Nucleus accumbens (tissue), 56 donors: ENCODE measurements at regions not wholly inside any gene's neighbourhood (a gene's known extent, or its start where the extent isn't known, plus 50 kb on each side); places are given as distances from the start of the nearest gene placed in this dataset.

Experiments used
- DNase-seq, 56 donors: peaks; one replicate each; lab custom pipeline; 2025; lab: John Stamatoyannopoulos, UW

DNA sequence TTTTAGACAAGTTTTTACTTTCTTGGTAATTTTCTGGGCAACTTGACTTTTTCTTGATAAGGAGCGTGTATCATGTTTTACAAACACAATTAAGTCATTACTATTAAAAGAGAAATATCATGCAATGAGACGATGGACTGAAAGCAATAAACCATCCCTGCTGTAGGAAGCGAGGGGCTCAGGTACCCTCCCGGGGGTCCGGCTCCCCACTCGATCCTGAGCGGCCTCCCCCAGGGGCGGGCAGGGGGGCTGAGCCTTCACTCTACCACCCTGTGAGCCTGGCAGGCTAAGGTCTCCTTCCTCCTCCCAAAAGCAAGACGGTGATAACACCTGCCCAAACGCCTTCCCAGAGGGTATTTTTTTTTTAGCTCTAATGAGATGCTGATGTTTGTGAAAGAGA is 51.8 kb upstream of the ADGRA1 start:
- DNase-seq = no peak

- DNase-seq = no peak
These were observed 53.0 kb upstream of the ADGRA1 start for GRCh38 chr10:133034762-133035161.

- DNase-seq = no peak
These were observed 53.6 kb upstream of the ADGRA1 start for GRCh38 chr10:133034092-133034491.

DNA sequence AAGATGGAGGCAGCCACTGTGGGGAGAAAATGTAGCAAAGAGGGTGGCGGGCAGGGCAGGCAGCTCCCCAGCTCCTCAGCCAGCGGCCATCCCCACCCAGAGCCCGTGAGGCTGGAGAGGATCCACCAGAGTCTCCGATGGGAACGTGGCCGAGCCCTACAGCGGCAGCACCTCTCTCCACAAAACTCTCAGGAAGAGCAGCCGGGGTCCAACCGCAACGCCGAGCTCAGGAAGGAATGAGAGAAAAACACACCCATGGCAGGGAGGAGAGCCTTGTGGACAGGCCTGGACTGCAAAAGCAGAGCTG is 54.0 kb upstream of the ADGRA1 start:
- DNase-seq = no peak

- DNase-seq = no peak
These were observed 54.6 kb upstream of the ADGRA1 start for GRCh38 chr10:133032976-133033741.

GRCh38 chr10:133032231-133032630 is 55.5 kb upstream of the ADGRA1 start:
- no peak for DNase-seq

GRCh38 chr10:133031541-133032125 is 56.1 kb upstream of the ADGRA1 start:
- DNase-seq = no peak

DNA sequence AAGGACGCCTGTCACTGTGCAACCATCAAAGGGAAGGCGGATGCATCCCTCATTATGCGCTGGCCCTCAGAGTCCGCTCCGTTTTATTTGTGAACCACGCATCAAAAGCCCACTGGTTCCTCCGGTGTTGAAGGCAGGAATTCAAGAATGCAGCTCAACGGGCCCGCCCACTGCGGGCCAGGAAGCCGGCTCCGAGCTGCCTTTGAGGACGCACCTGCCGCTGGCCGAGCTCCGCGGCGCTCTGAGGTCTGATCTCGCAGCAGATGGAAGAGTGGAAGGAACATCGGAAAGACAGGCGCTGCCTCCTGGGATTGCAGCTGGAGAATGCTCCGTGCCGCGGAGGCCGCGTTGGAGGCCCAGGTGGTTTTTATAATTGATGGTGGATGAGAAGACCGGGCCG is 56.9 kb upstream of the ADGRA1 start:
- DNase-seq = no peak

DNA sequence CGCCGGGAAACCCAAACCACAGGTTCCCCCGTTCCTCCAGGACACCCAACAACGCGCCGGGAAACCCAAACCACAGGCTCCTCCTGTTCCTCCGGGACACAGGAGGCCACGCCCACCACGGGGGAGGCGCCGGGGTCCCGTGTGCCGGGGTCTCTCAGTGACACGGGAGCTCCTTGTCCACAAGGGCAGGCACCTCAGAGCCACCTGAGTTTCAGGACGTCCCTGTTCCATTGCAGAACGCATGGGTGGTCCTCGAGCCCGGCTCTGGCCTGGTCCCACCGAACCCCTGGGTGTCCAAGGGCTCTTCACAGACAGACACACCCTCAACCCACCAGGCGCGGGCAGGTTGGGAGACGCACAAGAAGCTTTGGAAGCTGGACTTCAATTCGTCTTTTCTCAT is 57.6 kb upstream of the ADGRA1 start:
- no peak for DNase-seq

DNA sequence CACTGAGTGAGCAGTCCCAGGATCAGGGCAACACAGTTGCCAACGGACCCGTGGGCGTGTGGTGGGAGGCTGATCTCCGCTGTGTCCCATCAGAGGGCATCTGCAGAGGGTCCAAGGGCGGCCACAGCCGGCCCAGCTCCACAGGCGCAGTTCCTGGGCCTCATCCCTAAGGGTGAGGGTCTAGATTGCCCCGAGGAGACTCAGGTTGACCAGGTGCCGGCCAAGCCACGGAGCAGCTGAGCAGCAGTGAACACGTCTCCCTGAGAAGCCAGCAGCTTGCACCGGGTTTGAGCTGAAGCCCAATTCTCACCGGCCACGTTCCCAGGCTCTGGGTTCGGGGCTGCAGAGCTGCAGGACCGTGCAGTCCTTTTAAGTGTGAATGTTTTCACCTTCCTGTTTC is 58.8 kb upstream of the ADGRA1 start:
- no peak for DNase-seq

DNA sequence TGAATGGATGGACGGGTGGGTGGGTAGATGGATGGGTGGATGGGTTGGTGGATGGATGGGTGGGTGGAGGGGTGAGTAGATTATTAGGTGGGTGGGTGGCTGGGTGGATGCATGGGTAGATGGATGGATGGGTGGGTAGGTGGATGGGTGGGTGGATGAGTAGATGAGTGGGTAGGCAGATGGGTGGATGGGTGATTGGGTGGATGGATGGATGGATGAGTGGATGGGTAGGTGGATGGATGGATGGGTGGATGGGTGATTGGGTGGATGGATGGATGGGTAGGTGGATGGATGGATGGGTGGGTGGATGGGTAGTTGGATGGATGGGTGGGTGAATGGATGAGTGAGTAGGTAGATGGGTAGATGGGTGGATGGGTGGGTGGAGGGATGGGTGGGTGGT is 59.6 kb upstream of the ADGRA1 start:
- DNase-seq = no peak

- DNase-seq = no peak
These were observed 60.2 kb upstream of the ADGRA1 start for GRCh38 chr10:133027482-133027881.

DNA sequence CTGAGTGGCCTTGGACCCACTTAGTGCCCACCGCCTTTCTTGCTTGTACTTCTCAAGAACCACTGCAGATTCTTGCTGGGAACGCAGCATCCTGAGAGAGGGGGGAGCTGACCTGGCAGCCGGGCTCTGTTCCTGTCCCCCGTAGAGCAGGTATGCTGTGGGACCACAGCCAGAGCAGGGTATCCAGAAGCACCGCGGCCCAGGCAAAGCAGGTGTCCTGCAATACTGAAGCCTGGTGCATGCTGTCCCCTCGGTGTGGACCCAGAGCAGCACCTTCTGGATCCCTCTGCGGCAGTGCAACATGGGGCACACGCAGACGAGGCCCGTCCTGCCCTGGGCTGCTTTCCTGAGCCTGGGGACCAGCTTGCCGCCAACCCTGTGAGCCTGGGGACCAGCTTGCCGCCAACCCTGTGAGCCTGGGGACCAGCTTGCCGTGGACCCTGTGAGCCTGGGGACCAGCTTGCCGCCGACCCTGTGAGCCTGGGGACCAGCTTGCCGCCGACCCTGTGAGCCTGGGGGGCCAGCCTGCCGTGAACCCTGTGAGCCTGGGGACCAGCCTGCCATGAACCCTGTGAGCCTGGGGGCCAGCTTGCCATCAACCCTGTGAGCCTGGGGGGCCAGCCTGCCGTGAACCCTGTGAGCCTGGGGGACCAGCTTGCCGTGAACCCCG is 60.9 kb upstream of the ADGRA1 start:
- no peak for DNase-seq

- no peak for DNase-seq
These were observed 61.6 kb upstream of the ADGRA1 start for GRCh38 chr10:133026171-133026570.

DNA sequence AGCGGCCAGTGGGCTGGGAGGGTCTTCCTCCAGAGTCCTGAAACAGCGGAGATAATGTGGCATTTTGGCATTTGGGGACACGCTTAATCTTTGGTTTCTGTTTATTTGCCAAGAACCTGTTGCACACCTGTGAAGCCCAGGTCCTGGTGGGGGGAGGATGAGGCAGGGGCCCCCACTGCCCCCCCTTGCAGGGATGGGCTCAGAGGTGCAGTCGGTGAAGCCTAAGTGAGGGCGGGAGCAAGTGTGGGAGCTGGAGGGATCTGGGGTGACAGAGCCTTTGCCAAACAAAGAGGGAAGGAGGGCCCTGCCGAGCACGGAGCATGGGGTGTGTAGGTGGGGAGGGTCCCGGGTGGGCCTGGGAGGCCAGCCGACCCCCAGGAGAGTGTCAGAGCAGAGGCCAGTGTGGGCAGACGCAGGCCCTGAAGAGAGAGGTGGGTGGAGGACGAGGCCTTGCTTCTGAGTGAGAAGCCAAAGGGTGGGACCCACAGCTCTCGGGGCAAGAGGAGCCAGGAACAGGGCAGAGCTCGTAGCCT is 62.1 kb upstream of the ADGRA1 start:
- no peak for DNase-seq

GRCh38 chr10:133024704-133025557 is 62.8 kb upstream of the ADGRA1 start:
- no peak for DNase-seq

DNA sequence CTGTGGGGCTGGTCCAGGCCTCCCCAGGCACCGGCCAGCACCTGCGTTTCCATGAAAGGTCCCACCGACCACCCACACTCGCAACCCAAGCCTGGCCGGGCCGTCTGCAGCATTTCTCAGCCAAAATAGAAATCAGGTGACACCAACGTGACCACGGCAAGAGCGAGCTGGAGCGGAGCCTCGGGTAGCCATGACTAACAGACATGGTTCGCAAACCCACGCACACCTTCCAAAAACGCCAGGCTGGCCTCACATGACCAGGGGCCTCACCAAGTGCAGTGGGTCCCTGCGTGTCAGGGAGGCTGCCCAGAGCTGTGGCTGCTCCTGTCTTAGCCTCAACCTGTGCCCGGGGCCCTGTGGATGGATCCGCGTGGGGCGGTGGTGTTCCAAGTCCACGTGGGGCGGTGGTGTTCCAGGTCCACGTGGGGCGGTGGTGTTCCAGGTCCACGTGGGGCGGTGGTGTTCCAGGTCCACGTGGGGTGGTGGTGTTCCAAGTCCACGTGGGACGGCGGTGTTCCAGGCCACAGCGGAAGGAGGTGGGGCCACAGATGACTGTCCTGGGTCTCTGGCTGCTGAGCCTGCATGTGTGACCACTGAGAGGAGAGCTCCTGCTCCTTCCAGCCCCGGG is 64.4 kb upstream of the ADGRA1 start:
- no peak for DNase-seq

DNA sequence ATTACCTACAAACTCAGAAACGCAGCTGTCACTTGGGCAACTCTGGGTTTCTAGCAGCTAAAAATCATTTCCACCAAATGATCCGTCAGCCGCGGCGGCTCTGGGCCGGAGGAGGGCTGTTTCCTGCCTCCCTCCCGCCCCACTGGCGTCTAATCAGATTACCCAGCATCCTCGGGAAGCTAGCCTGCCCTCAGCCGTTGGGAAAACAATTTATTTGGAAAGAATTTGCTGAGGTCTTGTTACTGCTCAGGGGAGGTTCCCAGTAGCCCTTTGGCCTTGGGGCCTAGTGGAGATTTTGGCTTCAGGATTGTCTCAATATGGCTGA is 65.0 kb upstream of the ADGRA1 start:
- DNase-seq = no peak

DNA sequence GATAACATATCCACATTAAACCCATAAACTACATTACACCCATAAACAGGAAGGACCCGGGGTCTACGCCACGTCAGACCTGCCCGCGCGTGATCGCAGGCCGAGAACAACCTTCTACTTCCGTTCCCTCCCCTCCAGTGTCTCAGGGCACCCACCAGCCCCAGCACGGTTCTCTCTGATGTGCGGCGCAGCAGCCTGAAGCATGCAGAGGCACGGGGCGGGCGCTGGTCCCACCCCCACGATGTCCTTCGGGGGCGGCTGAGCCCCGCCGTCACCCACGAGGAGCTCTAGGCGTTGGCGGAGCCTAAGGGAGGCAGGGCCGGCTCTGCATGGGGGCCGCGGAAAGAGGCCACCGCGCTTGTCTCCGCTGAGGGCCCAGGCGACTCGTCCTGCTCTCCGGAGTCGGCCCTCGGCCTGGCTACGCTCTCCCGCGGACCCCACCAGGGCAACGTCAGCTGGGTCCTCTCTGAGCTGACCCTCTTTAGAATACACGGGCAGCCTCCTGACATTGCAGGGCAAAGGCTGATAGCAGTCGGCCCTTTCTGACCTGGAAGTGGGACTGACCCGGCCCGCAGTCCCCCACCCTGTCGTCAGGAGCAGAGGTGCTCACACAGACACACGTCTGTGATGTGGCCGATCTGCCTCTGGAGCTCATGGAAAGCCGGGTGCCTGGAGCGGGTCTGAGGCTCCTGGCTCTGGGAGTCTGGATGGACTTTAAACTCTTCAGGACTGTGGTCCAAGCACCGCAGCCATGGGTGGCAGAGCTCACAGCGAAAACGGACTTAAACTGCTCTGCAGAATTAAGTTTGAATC is 65.6 kb upstream of the ADGRA1 start:
- DNase-seq = no peak
